Epithelial cell of esophagus (primary cell): ENCODE measurements at regions not wholly inside any gene's neighbourhood (a gene's known extent, or its start where the extent isn't known, plus 50 kb on each side); places are given as distances from the start of the nearest gene placed in this dataset.

ENCODE experiments used
- DNase-seq: peaks from one replicate; pipeline ENCODE4 v3.0.0; 2010; ENCODE audit warnings: low read depth
- H3K4me3 ChIP-seq: 2 replicates; pipeline ENCODE4 v1.5.1; 2011; ENCODE audit warnings: mild to moderate bottlenecking, low read length, control low read depth
- TF ChIP-seq, protein P1 (sequence below): IDR thresholded peaks from 2 replicates; pipeline ENCODE4 v1.5.1; 2011; ENCODE audit warnings: low read depth, mild to moderate bottlenecking, low read length, control low read depth, inconsistent platforms; ENCODE audit not compliant: insufficient read depth; ENCODE audit errors: missing control alignments

- H3K4me3 ChIP-seq = no peak overlapping the region
- TF ChIP-seq, protein P1, sequence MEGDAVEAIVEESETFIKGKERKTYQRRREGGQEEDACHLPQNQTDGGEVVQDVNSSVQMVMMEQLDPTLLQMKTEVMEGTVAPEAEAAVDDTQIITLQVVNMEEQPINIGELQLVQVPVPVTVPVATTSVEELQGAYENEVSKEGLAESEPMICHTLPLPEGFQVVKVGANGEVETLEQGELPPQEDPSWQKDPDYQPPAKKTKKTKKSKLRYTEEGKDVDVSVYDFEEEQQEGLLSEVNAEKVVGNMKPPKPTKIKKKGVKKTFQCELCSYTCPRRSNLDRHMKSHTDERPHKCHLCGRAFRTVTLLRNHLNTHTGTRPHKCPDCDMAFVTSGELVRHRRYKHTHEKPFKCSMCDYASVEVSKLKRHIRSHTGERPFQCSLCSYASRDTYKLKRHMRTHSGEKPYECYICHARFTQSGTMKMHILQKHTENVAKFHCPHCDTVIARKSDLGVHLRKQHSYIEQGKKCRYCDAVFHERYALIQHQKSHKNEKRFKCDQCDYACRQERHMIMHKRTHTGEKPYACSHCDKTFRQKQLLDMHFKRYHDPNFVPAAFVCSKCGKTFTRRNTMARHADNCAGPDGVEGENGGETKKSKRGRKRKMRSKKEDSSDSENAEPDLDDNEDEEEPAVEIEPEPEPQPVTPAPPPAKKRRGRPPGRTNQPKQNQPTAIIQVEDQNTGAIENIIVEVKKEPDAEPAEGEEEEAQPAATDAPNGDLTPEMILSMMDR = no peak
- peak; percentile 39 for DNase-seq
Observed at GRCh38 chr3:17945018-17945798, 202.8 kb upstream of the TBC1D5 start.

GRCh38 chr3:17942856-17943255 lies 200.4 kb upstream of the TBC1D5 start:
- TF ChIP-seq, protein P1 = no peak
- peak; percentile 51 for DNase-seq

DNA sequence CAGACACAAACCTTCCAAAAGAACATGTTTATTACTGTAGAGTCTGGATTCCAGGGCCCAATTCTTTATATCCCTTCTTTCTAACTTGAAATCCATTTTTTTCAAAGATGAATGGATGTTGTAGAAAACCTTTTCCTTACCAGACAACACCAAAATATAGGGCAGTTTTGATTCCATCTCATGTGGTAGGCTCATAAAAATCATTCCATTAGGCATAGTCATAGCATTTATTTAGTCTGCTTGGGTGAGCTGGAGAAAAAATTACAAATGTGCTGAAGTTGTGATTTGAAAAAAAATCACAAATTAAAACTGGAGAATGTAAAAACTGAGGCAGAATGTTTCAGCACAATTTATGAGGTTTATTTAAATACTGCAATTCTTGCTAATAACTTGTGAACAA lies 199.3 kb upstream of the TBC1D5 start:
- DNase-seq = no peak
- H3K4me3 ChIP-seq = no peak overlapping the region
- TF ChIP-seq, protein P1 = no peak

More at GRCh38 chr3:17942856-17943255, 200.4 kb upstream of the TBC1D5 start:
- H3K4me3 ChIP-seq = no peak overlapping the region

GRCh38 chr3:17941152-17941551 lies 198.7 kb upstream of the TBC1D5 start:
- TF ChIP-seq, protein P1 = no peak
- DNase-seq = no peak
- H3K4me3 ChIP-seq = no peak overlapping the region

DNA sequence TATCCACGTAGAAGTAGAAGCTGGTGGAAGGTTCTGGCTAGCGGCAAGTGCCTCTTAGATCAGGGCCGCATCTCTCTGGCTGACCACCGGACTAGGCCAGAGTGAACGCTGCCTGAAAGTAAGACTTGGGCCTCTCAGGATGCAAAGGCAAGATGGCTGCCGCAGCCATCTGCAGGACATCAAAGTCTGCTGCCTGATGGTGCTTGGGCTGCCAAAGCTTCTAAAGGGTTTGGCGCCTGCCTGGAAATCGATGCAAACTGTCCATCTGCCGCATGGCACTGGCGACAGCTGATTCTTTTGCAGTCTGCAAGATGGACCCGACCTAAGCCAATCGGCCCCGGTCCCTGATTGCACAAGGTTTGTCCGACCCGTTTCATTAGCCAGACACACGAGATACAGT lies 196.7 kb upstream of the TBC1D5 start:
- TF ChIP-seq, protein P1 = no peak
- no peak for DNase-seq
- H3K4me3 ChIP-seq = no peak overlapping the region

GRCh38 chr3:17938313-17938712 lies 195.9 kb upstream of the TBC1D5 start:
- TF ChIP-seq, protein P1 = no peak
- no peak for DNase-seq

More at GRCh38 chr3:17938313-17938712, 195.9 kb upstream of the TBC1D5 start:
- no peak overlapping the region for H3K4me3 ChIP-seq
